ENCODE measurements at regions not wholly inside any gene's neighbourhood (a gene's known extent, or its start where the extent isn't known, plus 50 kb on each side); places are given as distances from the start of the nearest gene placed in this dataset.

- no peak for DNase-seq (ENCODE audit: low spot score)
Observed at GRCh38 chr7:86972072-86972471, 87.4 kb downstream of the ELAPOR2 start.

- DNase-seq (ENCODE audit: low spot score): no peak
Observed at GRCh38 chr7:86970986-86971385, 88.5 kb downstream of the ELAPOR2 start.

GRCh38 chr7:86970547-86970946 is 88.9 kb downstream of the ELAPOR2 start:
- DNase-seq (ENCODE audit: low spot score): no peak

GRCh38 chr7:86969865-86970264 is 89.6 kb downstream of the ELAPOR2 start:
- no peak for DNase-seq (ENCODE audit: low spot score)

GRCh38 chr7:86968618-86969017 is 90.8 kb downstream of the ELAPOR2 start:
- DNase-seq (ENCODE audit: low spot score): no peak

- DNase-seq (ENCODE audit: low spot score): no peak
Observed at GRCh38 chr7:86966916-86967315, 92.5 kb downstream of the ELAPOR2 start.

- DNase-seq (ENCODE audit: low spot score): no peak
Observed at GRCh38 chr7:86965727-86966120, 93.7 kb downstream of the ELAPOR2 start.

GRCh38 chr7:86964973-86965726 is 94.3 kb downstream of the ELAPOR2 start:
- no peak for DNase-seq (ENCODE audit: low spot score)

GRCh38 chr7:86963599-86964230 is 95.7 kb downstream of the ELAPOR2 start:
- no peak for DNase-seq (ENCODE audit: low spot score)

- no peak for DNase-seq (ENCODE audit: low spot score)
Observed at GRCh38 chr7:86962623-86963022, 96.8 kb downstream of the ELAPOR2 start.

- no peak for DNase-seq (ENCODE audit: low spot score)
Observed at GRCh38 chr7:86961686-86962085, 97.8 kb downstream of the ELAPOR2 start.

- no peak for DNase-seq (ENCODE audit: low spot score)
Observed at GRCh38 chr7:86958380-86958779, 101.1 kb downstream of the ELAPOR2 start.

GRCh38 chr7:86956567-86956966 is 102.9 kb downstream of the ELAPOR2 start:
- DNase-seq (ENCODE audit: low spot score): no peak

GRCh38 chr7:86955895-86956503 is 103.5 kb downstream of the ELAPOR2 start:
- DNase-seq (ENCODE audit: low spot score): no peak

- DNase-seq (ENCODE audit: low spot score): no peak
Observed at GRCh38 chr7:86954971-86955370, 104.5 kb downstream of the ELAPOR2 start.

GRCh38 chr7:86953653-86954336 is 105.7 kb downstream of the ELAPOR2 start:
- DNase-seq (ENCODE audit: low spot score): no peak

- DNase-seq (ENCODE audit: low spot score): no peak
Observed at GRCh38 chr7:86953219-86953618, 106.2 kb downstream of the ELAPOR2 start.

- no peak for DNase-seq (ENCODE audit: low spot score)
Observed at GRCh38 chr7:86951895-86952294, 107.6 kb downstream of the ELAPOR2 start.

- no peak for DNase-seq (ENCODE audit: low spot score)
Observed at GRCh38 chr7:86950944-86951343, 108.5 kb downstream of the ELAPOR2 start.

- no peak for DNase-seq (ENCODE audit: low spot score)
Observed at GRCh38 chr7:86950360-86950759, 109.1 kb downstream of the ELAPOR2 start.

- no peak for DNase-seq (ENCODE audit: low spot score)
Observed at GRCh38 chr7:86949779-86950260, 109.6 kb downstream of the ELAPOR2 start.

- DNase-seq (ENCODE audit: low spot score): no peak
Observed at GRCh38 chr7:86949052-86949778, 110.2 kb downstream of the ELAPOR2 start.

All from AG20443 (cell line).